HUES6 (cell line): ENCODE measurements at regions not wholly inside any gene's neighbourhood (a gene's known extent, or its start where the extent isn't known, plus 50 kb on each side); places are given as distances from the start of the nearest gene placed in this dataset.
A peak's percentile ranks its signal among the peaks of the same experiment; 100 is the strongest.

Source experiments
- H3K27ac ChIP-seq: 2 replicates; pipeline ENCODE4 v1.7.0; 2013; ENCODE audit warnings: low read depth, mild to moderate bottlenecking, low read length, inconsistent platforms
- H3K27me3 ChIP-seq: 2 replicates; pipeline ENCODE4 v1.6.1; 2013; ENCODE audit warnings: low read length; ENCODE audit not compliant: control insufficient read depth, insufficient read depth
- H3K36me3 ChIP-seq: 2 replicates; pipeline ENCODE4 v1.6.1; 2013; ENCODE audit warnings: low read length; ENCODE audit not compliant: control insufficient read depth, insufficient read depth
- H3K4me1 ChIP-seq: 2 replicates; pipeline ENCODE4 v1.6.1; 2013; ENCODE audit warnings: low read length; ENCODE audit not compliant: control insufficient read depth, insufficient read depth
- H3K4me3 ChIP-seq: 2 replicates; pipeline ENCODE4 v1.5.1; 2013; ENCODE audit warnings: low read depth, low read length
- H3K9ac ChIP-seq: one replicate; pipeline ENCODE4 v1.6.1; 2013; ENCODE audit warnings: mild to moderate bottlenecking, low read length
- H3K9me3 ChIP-seq: 2 replicates; pipeline ENCODE4 v1.6.1; 2013; ENCODE audit warnings: low read depth, low read length; ENCODE audit not compliant: control insufficient read depth, insufficient read depth

- no peak overlapping the region for H3K27ac ChIP-seq
- H3K9ac ChIP-seq, result no peak overlapping the region
- no peak overlapping the region for H3K4me3 ChIP-seq
- peaks cover under 1% of the 10 kb centered on the region; the same call in 1 of the 2 replicates for H3K4me1 ChIP-seq
- no peaks in the 10 kb centered on the region for H3K9me3 ChIP-seq
- 0 out of 2 replicates have a peak, but pooled peaks cover 9% of the 10 kb centered on the region for H3K27me3 ChIP-seq
- no peaks in the 10 kb centered on the region for H3K36me3 ChIP-seq
These were observed 242.0 kb downstream of the FOXD2 start for GRCh38 chr1:47679826-47680225.

- Histone ChIP-seq H3K4me1 (peaks cover 8% of the 10 kb centered on the region; the same call in 1 of the 2 replicates), H3K9me3 (no peaks in the 10 kb centered on the region), H3K9ac (no peak overlapping the region), H3K36me3 (no peaks in the 10 kb centered on the region), H3K27ac (no peak overlapping the region), H3K4me3 (no peak overlapping the region), H3K27me3 (0 out of 2 replicates have a peak, but pooled peaks cover 9% of the 10 kb centered on the region)
These were observed 243.1 kb downstream of the FOXD2 start for GRCh38 chr1:47680815-47681475.

- H3K9me3 ChIP-seq, result no peaks in the 10 kb centered on the region
- 0 out of 2 replicates have a peak, but pooled peaks cover 2% of the 10 kb centered on the region for H3K27me3 ChIP-seq
- H3K9ac ChIP-seq, result no peak overlapping the region
- H3K27ac ChIP-seq, result no peak overlapping the region
- no peak overlapping the region for H3K4me3 ChIP-seq
- no peaks in the 10 kb centered on the region for H3K36me3 ChIP-seq
- peaks cover 16% of the 10 kb centered on the region for H3K4me1 ChIP-seq
These were observed 243.9 kb downstream of the FOXD2 start for GRCh38 chr1:47681735-47682134.

GRCh38 chr1:47682198-47682597 lies 244.4 kb downstream of the FOXD2 start:
- H3K9me3 ChIP-seq, result no peaks in the 10 kb centered on the region
- no peak overlapping the region for H3K4me3 ChIP-seq
- H3K9ac ChIP-seq, result no peak overlapping the region
- 0 out of 2 replicates have a peak, but pooled peaks cover 2% of the 10 kb centered on the region for H3K27me3 ChIP-seq
- H3K4me1 ChIP-seq, result peaks cover 20% of the 10 kb centered on the region
- no peak overlapping the region for H3K27ac ChIP-seq
- no peaks in the 10 kb centered on the region for H3K36me3 ChIP-seq

- H3K9me3 ChIP-seq, result no peaks in the 10 kb centered on the region
- H3K27me3 ChIP-seq, result 0 out of 2 replicates have a peak, but pooled peaks cover 2% of the 10 kb centered on the region
- H3K27ac ChIP-seq, result no peak overlapping the region
- H3K4me3 ChIP-seq, result no peak overlapping the region
- peaks cover 27% of the 10 kb centered on the region for H3K4me1 ChIP-seq
- no peak overlapping the region for H3K9ac ChIP-seq
- H3K36me3 ChIP-seq, result no peaks in the 10 kb centered on the region
These were observed 245.0 kb downstream of the FOXD2 start for GRCh38 chr1:47682786-47683350.

GRCh38 chr1:47683401-47683800 lies 245.6 kb downstream of the FOXD2 start:
- no peak overlapping the region for H3K9ac ChIP-seq
- no peak overlapping the region for H3K27ac ChIP-seq
- no peak overlapping the region for H3K4me3 ChIP-seq
- no peaks in the 10 kb centered on the region for H3K9me3 ChIP-seq
- no peaks in the 10 kb centered on the region for H3K36me3 ChIP-seq
- H3K27me3 ChIP-seq, result 0 out of 2 replicates have a peak, but pooled peaks cover 2% of the 10 kb centered on the region
- H3K4me1 ChIP-seq, result peaks cover 32% of the 10 kb centered on the region

- Histone ChIP-seq H3K9me3 (no peaks in the 10 kb centered on the region), H3K27me3 (0 out of 2 replicates have a peak, but pooled peaks cover 2% of the 10 kb centered on the region), H3K4me3 (no peak overlapping the region), H3K9ac (no peak overlapping the region), H3K4me1 (peaks cover 39% of the 10 kb centered on the region), H3K27ac (no peak overlapping the region), H3K36me3 (no peaks in the 10 kb centered on the region)
These were observed 246.7 kb downstream of the FOXD2 start for GRCh38 chr1:47684518-47684917.

- Histone ChIP-seq H3K36me3 (no peaks in the 10 kb centered on the region), H3K9me3 (no peaks in the 10 kb centered on the region), H3K4me1 (peaks cover 40% of the 10 kb centered on the region), H3K27me3 (0 out of 2 replicates have a peak, but pooled peaks cover 2% of the 10 kb centered on the region), H3K4me3 (no peak overlapping the region), H3K27ac (no peak overlapping the region), H3K9ac (no peak overlapping the region)
These were observed 247.3 kb downstream of the FOXD2 start for GRCh38 chr1:47684964-47685762.

- Histone ChIP-seq H3K4me3 (no peak overlapping the region), H3K36me3 (no peaks in the 10 kb centered on the region), H3K9ac (no peak overlapping the region), H3K9me3 (no peaks in the 10 kb centered on the region), H3K27me3 (no peaks in the 10 kb centered on the region), H3K27ac (no peak overlapping the region), H3K4me1 (peaks cover 44% of the 10 kb centered on the region)
These were observed 247.9 kb downstream of the FOXD2 start for GRCh38 chr1:47685763-47686066.

- H3K4me1 ChIP-seq, result peaks cover 44% of the 10 kb centered on the region
- no peaks in the 10 kb centered on the region for H3K27me3 ChIP-seq
- H3K4me3 ChIP-seq, result no peak overlapping the region
- H3K36me3 ChIP-seq, result no peaks in the 10 kb centered on the region
- no peak overlapping the region for H3K27ac ChIP-seq
- no peaks in the 10 kb centered on the region for H3K9me3 ChIP-seq
- peak overlapping the region; percentile 35 for H3K9ac ChIP-seq
These were observed 249.1 kb downstream of the FOXD2 start for GRCh38 chr1:47686731-47687630.
